GM21390 (cell line): ENCODE measurements at regions not wholly inside any gene's neighbourhood (a gene's known extent, or its start where the extent isn't known, plus 50 kb on each side); places are given as distances from the start of the nearest gene placed in this dataset.
"Not testable (repeated sequence)": the region's sequence is repeated elsewhere in the genome, so short reads cannot be mapped to it uniquely, and the experiment has no call there.

Source experiments
- ATAC-seq: cut with Tn5 transposase; IDR thresholded peaks from one replicate; pipeline ENCODE4 v1.9.1; 2021; ENCODE audit not compliant: unreplicated experiment

DNA sequence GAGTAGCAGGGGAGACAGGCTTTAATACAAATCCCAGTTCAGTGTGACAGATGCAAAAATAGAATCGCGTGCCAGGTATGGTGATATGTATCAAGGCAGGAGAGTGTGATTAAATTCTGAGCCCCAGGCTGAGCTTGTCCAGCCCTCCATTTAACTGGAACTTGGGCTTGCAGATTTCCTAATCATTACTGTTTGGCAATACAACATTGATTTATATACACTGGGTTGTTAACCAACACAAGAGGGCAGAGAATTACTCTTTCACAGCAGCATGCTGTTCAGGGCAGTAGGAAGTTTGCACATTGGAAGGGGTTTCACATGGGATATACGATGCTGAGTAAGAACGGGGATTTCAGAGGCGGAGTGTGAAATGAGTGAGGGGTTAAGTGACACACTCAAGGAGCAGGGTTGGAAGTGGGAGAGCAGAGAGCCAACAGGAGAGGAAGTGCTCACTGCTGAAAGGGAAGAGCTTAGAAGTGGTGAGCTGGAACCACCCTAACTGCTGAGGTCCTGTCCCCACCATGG, 70.8 kb upstream of the ATXN1 start:
- ATAC-seq = no peak

DNA sequence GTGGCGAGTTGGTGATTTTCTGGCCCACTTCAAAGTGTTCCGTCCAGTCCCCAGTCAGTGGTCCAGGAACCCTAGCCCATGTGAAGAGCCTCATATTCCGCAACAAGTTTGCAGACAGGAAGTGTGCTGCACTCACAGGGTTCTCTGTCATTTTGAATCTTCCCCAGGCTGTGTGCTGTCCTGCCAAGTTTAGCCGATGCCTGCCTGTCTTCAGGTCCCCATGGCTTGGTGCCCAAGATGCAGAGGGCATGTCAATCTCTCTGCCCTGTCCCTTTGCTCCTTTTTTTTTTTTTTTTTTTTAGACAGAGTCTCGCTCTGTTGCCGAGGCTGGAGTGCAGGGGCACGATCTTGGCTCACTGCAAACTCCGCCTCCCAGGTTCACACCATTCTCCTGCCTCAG, 69.9 kb upstream of the ATXN1 start:
- no peak for ATAC-seq

DNA sequence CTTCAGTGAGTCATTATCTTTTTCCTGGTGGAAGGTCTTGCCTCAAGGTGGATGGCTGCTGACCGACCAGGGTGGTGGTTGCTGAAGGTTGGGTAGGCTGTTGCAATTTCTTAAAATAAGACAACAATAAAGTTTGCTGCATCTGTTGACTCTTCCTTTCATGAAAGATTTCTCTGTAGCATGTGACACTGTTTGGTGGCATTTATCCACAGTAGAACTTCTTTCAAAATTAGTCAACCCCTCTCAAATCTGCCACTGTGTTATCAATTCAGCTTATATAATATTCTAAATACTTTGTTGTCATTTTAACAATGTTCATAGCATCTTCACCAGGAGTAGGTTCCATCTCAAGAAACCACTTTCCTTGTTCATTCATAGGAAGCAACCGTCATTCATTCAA, 66.8 kb upstream of the ATXN1 start:
- ATAC-seq = no peak

DNA sequence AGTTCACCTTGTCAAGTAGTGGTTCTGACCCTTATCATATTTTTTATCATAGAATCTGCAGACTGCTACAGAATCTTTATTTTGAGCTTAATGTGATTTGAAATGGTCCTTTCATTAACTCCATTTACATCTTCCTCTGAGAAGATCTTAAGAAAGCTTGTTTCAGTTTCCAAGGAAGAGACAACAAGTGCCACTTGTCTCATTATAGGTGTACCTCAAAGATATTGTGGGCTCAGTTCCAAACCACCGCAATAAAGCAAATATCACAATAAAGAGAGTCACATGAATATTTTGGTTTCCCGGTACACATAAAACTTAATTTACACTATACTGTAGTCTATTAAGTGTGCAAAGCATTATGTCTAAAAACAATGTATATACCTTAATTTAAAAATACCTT, 66.4 kb upstream of the ATXN1 start:
- ATAC-seq = no peak

DNA sequence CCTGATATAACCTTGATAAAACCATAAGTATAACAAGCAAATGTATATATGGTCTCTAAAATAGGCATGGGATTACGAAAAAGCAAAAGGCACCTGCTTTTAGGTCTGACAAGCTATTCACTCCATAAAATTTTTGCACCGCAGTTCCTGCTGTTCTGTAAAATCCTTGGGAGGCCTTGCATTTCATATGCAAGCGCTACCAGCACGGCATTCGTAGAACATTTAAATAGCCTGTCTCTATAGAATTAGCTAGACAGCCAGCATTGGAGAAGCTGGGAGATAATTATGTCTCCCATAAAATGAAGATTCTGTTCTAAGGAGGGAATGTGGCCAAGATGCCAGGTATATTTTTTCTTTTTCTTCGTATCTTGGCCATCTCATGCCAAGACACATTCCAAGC, 64.5 kb upstream of the ATXN1 start:
- no peak for ATAC-seq

DNA sequence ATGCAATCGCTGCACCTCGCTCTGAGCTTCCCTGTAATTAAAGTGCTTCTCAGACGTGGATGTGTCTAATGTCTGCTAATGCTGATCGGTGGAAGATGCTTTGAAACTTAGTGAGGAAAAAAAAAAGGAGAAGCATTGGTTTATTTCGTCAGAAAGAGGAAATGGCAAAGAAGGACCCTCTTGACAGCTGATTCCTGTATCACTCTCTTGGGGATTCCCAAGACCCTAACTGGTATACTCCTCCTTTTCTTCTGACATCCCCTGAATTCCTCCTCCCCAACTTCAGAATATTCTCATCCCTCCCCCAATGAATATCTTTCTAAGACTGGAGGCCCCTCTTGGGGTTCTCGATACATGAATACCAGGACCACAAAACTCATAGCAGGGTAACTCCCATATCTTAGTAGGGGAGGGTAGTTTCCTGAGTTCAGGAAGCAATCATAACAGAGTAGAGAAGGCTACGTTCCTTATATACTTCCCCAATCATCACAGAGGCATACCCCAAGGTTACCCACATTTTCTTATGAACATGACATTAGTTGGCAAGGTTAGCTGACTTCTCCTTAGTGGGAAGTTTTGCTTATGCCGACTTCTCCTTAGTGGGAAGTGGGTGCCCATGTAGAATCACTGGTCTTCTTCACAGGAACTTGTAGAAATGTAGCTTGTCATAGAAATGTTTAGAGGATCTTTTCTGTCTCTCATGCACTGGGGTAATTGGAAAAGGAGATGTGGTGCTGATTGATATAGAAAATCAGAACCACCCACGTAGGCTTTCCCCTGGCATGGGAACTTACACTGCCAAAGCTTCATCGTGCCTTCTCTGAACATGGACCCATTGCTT, 63.8 kb upstream of the ATXN1 start:
- no peak for ATAC-seq

DNA sequence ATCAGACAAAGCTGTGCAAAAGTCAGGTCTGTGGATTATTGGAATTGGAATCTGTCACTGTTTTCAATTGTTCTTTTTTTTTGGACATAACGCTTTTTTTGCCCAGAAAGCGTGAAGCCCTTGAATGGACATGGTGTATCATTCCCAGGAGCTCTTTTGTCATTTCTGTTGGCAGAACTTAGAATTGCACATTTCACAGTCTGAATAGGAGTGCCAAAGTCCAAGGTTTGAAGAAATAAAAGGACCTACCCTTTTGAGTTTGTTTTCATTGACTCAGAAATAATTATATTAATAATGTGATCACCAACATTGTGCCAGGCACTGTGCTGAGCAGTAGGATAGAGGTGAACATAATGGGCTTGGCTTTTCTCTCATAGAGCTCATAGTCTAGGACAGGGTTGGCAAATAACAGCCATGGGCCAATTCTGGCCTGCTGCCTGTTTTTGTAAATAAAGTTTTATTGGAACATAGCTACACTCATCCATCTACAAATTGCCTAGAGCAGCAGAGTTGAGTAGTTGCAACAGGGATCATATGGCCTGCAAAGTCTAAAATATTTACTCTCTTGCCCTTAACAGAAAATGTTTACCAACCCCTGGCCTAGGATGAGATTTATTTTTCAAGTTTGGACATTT, 62.6 kb upstream of the ATXN1 start:
- ATAC-seq = no peak

DNA sequence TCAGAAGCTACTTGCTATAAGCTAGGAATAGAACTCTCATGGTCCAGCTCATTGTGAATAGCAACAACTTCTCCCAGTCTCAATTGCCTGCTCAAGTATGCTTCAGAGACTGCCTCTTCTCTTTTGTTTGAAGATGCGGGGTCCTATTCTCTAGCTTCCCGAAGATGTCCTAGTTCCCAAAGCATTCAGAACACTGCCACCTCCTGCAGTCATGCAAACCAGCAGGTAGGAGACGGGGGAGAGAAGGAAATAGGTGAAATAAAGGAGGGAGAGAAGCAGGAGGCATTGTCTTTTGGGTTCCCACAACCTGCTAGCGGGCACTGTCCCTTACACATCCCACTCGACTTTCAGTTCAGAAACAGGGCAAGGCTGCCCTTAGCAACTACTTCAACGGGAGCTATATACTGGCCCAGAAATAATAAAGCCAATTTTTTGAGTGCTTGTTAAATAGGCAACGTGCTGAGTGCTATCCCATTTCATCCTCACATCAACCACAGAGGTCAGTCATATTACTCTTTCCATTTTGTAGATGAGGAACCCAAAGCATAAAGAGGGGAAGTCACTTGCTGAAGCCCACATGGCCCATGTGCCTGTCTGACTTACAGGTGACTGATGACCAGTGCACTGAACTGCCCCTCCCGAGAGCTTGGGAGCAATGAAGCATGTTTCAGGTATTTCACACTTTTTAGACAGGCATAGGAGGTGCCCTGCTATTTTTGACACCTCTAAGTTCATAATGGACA, 61.9 kb upstream of the ATXN1 start:
- no peak for ATAC-seq

DNA sequence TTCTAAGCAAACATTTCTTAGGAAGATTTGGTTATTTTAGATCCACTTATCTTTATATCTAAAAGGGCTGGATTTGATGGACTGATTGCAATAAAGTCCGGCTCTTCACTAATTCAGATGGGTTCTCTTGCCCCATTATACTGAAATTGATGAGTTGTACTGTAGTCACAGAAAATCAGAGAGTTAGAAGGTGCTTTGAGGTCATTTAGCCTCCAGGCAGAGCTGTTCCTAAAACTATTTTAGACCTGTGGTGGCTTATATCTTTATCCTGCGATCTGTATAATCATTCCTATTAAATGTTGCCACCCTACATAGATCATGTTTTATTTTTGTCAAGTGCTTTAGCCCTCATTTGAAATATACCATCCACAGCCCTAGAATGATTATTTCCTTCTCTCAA, 61.3 kb upstream of the ATXN1 start:
- ATAC-seq = no peak

DNA sequence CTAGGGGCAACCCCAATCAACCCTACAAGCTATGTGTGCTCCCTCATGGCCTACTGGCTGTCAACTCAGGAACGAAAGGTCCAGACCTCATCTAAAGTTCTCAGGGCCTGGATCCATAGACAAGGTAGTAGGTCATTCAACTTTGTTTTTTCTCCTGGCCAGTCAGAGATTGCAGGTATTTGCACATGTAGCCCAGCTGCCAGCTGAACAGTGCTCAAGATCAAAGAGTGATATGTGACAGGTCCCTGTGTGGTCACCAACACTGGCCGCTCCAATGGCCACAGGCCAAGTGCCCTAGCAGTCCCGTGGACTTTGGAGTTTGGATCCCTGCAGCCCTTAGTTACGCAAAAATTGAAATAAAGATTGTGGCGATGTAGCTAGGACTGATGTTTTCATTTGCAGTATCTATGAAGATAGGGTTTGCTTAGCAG, 60.6 kb upstream of the ATXN1 start:
- ATAC-seq = no peak

DNA sequence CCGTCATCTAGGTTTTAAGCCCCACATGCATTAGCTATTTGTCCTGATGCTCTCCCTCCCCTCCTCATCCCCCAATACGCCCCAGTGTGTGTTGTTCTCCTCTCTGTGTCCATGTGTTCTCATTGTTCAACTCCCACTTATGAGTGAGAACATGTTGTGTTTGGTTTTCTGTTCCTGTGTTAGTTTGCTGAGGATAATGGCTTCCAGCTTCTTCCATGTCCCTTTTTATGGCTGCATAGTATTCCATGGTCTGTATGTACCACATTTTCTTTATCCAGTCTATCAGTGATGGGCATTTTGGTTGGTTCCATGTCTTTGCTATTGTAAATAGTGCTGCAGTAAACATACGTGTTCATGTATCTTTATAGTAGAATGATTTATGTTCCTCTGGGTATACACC, 59.0 kb upstream of the ATXN1 start:
- not testable (repeated sequence) for ATAC-seq

DNA sequence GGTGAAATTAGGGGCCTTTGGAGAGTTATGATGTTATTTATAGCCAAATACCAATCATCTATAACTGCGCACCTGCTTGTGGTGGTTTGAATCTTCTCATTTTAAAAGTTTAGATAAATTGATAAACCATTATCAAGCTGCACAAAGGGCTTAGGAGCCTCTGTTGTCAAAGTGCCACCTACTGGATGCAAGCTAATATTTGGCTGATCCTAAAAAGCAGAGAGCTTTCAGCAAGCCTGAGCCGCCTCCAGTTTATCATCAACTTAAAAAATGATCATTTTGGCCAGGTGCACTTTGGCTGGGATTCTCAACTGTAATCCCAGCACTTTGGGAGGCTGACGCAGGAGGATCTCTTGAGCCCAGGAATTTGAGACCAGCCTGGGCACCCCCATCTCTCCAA, 58.5 kb upstream of the ATXN1 start:
- no peak for ATAC-seq

DNA sequence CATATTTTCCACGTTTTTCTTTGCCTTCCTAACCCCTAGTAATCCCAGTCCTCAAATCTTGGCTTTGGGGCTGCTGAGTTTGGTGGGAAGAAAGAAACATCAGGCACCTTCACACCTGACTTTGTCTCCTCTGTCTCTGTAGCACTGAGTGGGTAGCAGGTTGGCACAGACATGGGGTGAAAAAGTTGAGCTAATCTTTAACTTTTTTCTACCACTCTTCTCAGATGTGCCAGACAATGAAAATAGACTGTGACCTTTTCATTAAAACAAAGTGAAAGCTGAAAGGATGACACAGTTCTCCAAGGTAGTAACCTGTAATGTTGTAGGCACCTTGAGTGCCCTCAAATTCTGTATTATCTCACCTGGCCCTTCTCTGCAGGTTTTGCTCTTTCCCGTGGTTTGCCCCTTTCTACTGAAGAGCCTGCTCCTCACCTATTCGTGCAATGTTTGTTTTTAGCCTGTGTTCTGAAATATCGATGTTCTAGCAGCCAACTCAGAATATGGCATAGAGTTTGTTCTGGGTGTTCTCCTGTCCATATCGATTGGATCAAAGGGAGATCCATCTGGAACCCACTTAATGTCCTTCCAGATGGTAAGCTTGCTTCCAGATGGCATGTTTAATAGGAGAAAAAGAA, 57.8 kb upstream of the ATXN1 start:
- no peak for ATAC-seq

DNA sequence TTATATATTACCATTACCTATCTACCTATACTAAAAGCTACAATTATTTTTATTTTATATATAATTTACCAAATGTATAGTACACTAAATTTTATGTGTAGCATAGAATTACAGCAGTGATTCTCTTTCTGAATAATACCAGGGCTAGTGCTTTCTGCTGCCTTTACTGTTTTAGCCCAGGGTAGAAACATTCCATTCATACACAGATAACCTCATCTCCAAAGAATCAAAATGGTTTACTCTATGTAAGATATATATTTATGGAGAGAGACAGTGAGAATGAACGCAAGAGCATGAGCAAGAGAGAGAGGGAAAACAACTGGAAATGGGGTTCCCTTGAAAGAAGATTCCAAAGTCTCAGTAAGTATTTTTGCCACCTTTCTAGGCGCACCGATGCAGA, 56.3 kb upstream of the ATXN1 start:
- ATAC-seq = no peak

DNA sequence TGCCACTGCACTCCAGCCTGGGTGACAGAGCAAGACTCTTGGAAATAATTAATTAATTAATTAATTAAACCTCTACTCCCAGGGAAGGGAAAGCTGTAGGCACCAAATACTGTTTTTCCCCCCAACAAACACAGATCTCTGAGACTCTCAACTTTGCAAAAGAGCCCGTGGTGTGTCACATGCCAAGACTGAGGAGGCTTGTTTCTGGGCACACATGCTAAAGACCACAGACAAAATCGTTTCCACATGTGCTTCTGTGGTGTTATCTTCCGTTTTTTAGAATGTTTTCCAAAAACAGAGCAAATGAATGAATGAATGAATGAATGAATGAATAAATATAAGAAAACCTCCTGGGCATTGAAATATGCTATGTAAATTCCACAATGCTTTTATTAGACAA, 55.6 kb upstream of the ATXN1 start:
- no peak for ATAC-seq

DNA sequence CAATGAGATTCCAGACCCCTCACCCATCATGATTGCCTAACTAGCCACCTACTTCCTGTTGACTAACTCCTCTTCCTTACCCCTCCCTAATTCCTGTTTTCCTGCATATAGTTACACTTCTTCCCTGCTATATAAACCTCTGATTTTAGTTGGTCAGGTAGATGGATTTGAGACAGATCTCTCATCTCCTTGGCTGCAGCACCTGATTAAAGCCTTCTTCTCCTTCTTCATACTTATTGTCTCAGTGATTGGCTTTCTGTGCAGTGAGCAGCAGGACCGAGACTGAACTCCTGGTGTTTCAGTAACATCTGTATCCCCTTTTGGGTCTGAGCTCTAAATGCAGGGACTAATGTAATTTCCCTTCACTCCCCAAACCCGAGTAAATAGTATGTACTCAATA, 51.7 kb upstream of the ATXN1 start:
- ATAC-seq = no peak

DNA sequence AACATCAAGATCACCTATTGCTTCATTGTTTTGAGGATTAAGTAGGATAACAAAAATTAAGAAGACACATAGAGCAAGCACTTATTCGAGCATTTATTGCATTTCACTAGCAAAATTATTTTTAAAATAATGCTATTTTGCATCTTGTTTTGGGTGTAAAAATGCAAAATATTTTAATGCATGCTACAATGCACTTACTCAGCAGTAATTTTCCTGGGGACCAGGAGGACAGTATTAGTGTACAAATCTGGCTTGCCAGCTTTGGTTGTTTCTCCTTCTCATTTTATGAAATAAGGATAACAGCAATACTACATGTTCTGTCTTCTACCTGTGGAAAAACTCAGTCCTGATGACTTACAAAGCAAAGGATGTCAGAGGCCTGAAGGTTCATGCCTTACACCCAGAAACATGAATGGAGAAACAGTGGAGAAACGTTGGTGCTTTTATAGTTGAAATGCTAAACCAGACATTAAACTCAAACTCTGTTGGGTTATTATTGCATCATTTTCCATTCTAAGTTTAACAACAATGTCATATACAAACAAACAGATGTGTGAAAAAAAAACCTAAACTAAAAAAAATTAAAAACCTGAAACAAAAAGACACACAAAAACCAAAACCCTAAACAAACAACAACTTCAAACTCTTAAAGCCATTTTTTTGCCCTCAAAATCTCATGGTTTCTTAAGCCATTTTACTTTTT, 50.2 kb upstream of the ATXN1 start:
- ATAC-seq = no peak
